ENCODE measurements at regions not wholly inside any gene's neighbourhood (a gene's known extent, or its start where the extent isn't known, plus 50 kb on each side); places are given as distances from the start of the nearest gene placed in this dataset.

GRCh38 chr4:178140326-178140915 is 698.2 kb upstream of the AGA start:
- no peaks in the 10 kb centered on the region for H3K4me1 ChIP-seq (ENCODE audit: insufficient read depth, low read length)
- H3K9ac ChIP-seq (ENCODE audit: low read depth, low read length): no peak overlapping the region
- H3K9me3 ChIP-seq (ENCODE audit: control insufficient read depth, insufficient read depth, low read length): 0 out of 2 replicates have a peak, but pooled peaks cover 3% of the 10 kb centered on the region
- H3K36me3 ChIP-seq (ENCODE audit: insufficient read depth, low read length): no peaks in the 10 kb centered on the region

GRCh38 chr4:178142724-178143123 is 700.5 kb upstream of the AGA start:
- H3K4me1 ChIP-seq (ENCODE audit: insufficient read depth, low read length): no peaks in the 10 kb centered on the region
- H3K9ac ChIP-seq (ENCODE audit: low read depth, low read length): no peak overlapping the region
- H3K36me3 ChIP-seq (ENCODE audit: insufficient read depth, low read length): no peaks in the 10 kb centered on the region
- 0 out of 2 replicates have a peak, but pooled peaks cover 3% of the 10 kb centered on the region for H3K9me3 ChIP-seq (ENCODE audit: control insufficient read depth, insufficient read depth, low read length)

DNA sequence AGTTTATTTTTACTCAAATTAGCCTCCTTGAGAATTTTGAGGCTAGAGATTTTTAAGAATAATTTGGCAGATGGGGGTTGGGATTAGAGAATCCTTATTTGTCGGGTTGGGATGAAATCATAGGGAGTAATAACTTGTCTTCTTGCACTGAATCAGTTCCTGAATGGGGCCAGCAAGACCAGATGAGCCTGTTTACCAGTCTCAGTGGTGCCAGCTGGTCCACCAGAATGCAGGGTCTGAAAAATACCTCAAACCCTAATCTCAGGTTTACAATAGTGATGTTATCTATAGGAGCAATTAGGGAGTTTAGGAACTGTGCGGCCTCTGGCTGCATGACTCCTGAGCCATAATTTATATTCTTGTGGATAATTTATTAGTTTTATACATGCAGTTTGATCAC is 705.9 kb upstream of the AGA start:
- no peaks in the 10 kb centered on the region; the same call in 1 of the 2 replicates for H3K9me3 ChIP-seq (ENCODE audit: control insufficient read depth, insufficient read depth, low read length)
- H3K4me1 ChIP-seq (ENCODE audit: insufficient read depth, low read length): peaks cover 3% of the 10 kb centered on the region; the same call in 1 of the 2 replicates
- no peaks in the 10 kb centered on the region for H3K36me3 ChIP-seq (ENCODE audit: insufficient read depth, low read length)
- H3K9ac ChIP-seq (ENCODE audit: low read depth, low read length): no peak overlapping the region

GRCh38 chr4:178165251-178165950 is 723.2 kb upstream of the AGA start:
- Histone ChIP-seq H3K9me3 (ENCODE audit: control insufficient read depth, insufficient read depth, low read length) (peaks cover 9% of the 10 kb centered on the region; the same call in 1 of the 2 replicates), H3K9ac (ENCODE audit: low read depth, low read length) (no peak overlapping the region), H3K4me1 (ENCODE audit: insufficient read depth, low read length) (no peaks in the 10 kb centered on the region), H3K36me3 (ENCODE audit: insufficient read depth, low read length) (no peaks in the 10 kb centered on the region)

DNA sequence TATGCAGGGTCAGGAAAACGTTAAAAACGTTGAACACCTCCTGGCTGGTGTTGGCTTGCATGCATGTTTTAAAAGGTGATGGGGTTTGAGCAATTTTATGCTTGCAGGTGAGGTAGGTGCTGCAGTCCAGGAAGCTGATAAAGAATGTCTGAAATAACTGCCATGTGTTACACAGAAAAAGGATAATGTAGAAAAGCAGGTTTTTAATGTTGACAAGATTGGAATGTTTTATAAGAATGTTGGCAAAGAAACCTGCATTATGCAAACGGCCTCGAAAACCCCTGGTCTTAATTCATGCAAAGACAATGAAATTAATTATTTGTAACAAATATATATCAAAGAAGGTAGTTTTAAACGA is 723.7 kb upstream of the AGA start:
- no peaks in the 10 kb centered on the region for H3K36me3 ChIP-seq (ENCODE audit: insufficient read depth, low read length)
- H3K9ac ChIP-seq (ENCODE audit: low read depth, low read length): no peak overlapping the region
- peaks cover 5% of the 10 kb centered on the region; the same call in 1 of the 2 replicates for H3K9me3 ChIP-seq (ENCODE audit: control insufficient read depth, insufficient read depth, low read length)
- H3K4me1 ChIP-seq (ENCODE audit: insufficient read depth, low read length): no peaks in the 10 kb centered on the region

- no peaks in the 10 kb centered on the region for H3K4me1 ChIP-seq (ENCODE audit: insufficient read depth, low read length)
- no peaks in the 10 kb centered on the region for H3K36me3 ChIP-seq (ENCODE audit: insufficient read depth, low read length)
- no peaks in the 10 kb centered on the region for H3K9me3 ChIP-seq (ENCODE audit: control insufficient read depth, insufficient read depth, low read length)
- no peak overlapping the region for H3K9ac ChIP-seq (ENCODE audit: low read depth, low read length)
Measured at GRCh38 chr4:178173771-178174170, 731.5 kb upstream of the AGA start.

DNA sequence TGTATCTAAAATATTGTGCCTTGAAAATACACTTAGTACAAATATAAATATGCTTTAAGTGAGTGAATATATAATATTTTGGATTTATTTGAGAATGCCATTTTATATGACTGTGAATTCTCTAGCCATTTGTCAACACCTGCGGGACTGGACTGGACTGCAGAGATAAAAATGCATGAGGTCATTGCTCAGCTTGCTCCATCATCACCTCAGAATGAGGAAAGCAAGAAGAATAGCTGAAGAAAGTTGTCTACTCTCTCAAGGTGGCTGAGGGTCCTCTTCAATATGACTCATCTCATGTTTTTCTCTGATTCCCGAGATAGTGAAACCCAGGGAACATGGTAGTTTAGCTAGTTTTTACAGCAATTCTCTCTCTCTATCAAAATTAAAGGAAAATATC is 732.5 kb upstream of the AGA start:
- no peaks in the 10 kb centered on the region for H3K9me3 ChIP-seq (ENCODE audit: control insufficient read depth, insufficient read depth, low read length)
- H3K36me3 ChIP-seq (ENCODE audit: insufficient read depth, low read length): no peaks in the 10 kb centered on the region
- no peaks in the 10 kb centered on the region for H3K4me1 ChIP-seq (ENCODE audit: insufficient read depth, low read length)
- no peak overlapping the region for H3K9ac ChIP-seq (ENCODE audit: low read depth, low read length)

DNA sequence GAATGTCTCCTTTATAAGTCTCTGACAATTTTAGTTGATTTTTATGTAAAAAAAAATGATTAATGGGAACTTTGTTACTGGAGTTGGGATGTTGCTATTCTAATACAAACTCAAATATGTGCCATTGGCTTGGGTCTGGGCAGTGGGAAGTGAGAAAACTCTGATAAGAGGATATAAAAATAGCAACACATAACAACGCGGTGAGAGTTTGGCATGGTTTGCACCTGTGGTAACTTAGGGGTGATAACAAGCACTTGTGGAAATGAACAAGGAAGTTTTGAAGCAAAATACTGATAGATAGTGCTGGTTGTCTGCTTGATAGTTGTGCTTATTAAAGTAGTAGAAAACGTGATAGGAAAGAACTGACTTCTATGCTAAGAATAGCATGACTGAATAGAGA is 743.3 kb upstream of the AGA start:
- Histone ChIP-seq H3K36me3 (ENCODE audit: insufficient read depth, low read length) (no peaks in the 10 kb centered on the region), H3K9ac (ENCODE audit: low read depth, low read length) (no peak overlapping the region), H3K4me1 (ENCODE audit: insufficient read depth, low read length) (no peaks in the 10 kb centered on the region), H3K9me3 (ENCODE audit: control insufficient read depth, insufficient read depth, low read length) (no peaks in the 10 kb centered on the region)

DNA sequence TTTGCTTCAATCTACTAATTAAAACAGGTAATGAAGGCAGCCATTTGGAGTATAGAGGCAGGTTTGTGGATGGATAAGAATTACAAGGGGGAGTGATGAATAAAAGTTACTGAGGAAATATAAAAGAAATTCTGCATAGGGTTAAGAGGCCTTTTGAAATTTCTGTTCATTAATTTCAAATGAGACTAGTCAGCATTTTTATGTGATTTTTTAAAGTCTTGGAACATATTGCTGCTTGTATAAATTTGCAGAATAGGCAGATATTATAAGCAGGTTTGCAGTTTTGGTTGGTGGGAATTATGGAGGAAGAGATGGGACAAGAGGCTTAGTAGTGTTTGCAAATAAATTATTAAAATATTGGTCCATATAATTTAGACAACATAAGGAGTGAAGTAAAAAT is 750.4 kb upstream of the AGA start:
- Histone ChIP-seq H3K9ac (ENCODE audit: low read depth, low read length) (no peak overlapping the region), H3K36me3 (ENCODE audit: insufficient read depth, low read length) (no peaks in the 10 kb centered on the region), H3K4me1 (ENCODE audit: insufficient read depth, low read length) (no peaks in the 10 kb centered on the region), H3K9me3 (ENCODE audit: control insufficient read depth, insufficient read depth, low read length) (no peaks in the 10 kb centered on the region)

DNA sequence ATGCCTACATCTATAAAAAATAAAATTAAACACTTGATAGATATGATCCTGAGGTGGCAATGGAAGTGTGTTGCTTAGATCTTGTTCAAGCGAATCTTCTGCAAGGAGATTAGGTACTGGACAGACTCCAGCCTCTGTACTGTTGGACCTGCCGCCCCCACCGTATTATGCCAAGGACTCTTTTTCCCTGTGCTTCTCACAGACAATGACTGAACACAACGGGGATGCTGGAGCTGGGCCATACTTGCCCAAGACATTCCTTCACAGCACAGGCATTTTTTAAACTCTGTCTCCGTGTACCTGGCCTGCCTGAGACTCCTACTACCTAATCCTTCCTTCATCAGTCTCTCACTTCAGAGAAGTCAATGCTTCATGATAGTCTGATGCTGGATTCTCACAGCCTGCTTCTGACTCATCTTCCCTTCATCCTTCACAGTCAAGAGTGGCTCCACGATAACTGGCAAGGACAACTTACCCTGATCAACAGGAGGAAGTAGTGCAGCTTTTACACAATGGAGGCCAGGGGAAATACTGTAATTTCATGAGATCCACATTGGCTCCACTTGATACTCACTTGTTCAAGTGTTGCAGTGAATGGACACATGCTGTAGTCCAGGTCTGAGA is 754.6 kb upstream of the AGA start:
- H3K9me3 ChIP-seq (ENCODE audit: control insufficient read depth, insufficient read depth, low read length): no peaks in the 10 kb centered on the region
- no peaks in the 10 kb centered on the region for H3K36me3 ChIP-seq (ENCODE audit: insufficient read depth, low read length)
- H3K9ac ChIP-seq (ENCODE audit: low read depth, low read length): no peak overlapping the region
- H3K4me1 ChIP-seq (ENCODE audit: insufficient read depth, low read length): no peaks in the 10 kb centered on the region

DNA sequence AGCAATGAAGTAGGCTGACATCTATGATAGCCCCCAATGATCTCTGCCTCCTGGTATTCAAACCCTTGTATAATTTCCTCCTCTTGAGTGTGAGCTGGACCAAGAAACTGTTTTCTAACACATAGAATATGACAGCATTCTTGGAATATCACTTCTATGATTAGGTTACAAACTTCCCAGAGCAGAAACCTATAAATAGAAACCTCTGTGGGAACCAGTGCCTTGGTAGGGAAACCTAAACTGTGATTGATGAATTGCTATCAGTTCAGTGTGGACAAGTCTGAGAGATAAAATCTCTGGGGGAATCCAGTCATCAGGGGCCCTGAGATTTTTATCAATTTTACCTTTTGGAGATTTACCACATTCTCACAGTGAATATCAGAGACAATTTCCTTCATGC is 756.5 kb upstream of the AGA start:
- Histone ChIP-seq H3K9ac (ENCODE audit: low read depth, low read length) (no peak overlapping the region), H3K4me1 (ENCODE audit: insufficient read depth, low read length) (no peaks in the 10 kb centered on the region), H3K9me3 (ENCODE audit: control insufficient read depth, insufficient read depth, low read length) (peaks cover under 1% of the 10 kb centered on the region; the same call in 1 of the 2 replicates), H3K36me3 (ENCODE audit: insufficient read depth, low read length) (no peaks in the 10 kb centered on the region)

DNA sequence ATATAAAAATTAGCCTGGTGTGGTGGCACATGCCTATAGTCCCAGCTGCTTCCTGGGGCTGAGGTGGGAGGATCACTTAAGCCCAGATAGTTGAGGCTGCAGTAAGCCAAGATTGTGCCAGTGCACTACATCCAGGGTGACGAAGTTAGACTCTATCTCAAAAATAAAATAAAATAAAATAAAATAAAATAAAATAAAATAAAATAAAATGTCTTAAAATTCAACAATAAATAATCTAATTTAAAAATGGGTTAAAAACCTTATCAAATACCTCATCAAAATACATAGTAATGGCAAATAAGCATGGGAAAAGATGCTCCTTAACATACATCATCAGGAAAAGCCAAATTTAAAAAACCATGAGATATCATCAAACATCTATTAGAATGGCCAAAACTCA is 760.2 kb upstream of the AGA start:
- H3K9me3 ChIP-seq (ENCODE audit: control insufficient read depth, insufficient read depth, low read length): peaks cover 13% of the 10 kb centered on the region
- no peaks in the 10 kb centered on the region for H3K4me1 ChIP-seq (ENCODE audit: insufficient read depth, low read length)
- no peak overlapping the region for H3K9ac ChIP-seq (ENCODE audit: low read depth, low read length)
- no peaks in the 10 kb centered on the region for H3K36me3 ChIP-seq (ENCODE audit: insufficient read depth, low read length)

- H3K9ac ChIP-seq (ENCODE audit: low read depth, low read length): no peak overlapping the region
- H3K4me1 ChIP-seq (ENCODE audit: insufficient read depth, low read length): no peaks in the 10 kb centered on the region
- H3K9me3 ChIP-seq (ENCODE audit: control insufficient read depth, insufficient read depth, low read length): peaks cover 16% of the 10 kb centered on the region
- no peaks in the 10 kb centered on the region for H3K36me3 ChIP-seq (ENCODE audit: insufficient read depth, low read length)
Measured at GRCh38 chr4:178205826-178206225, 763.6 kb upstream of the AGA start.

- Histone ChIP-seq H3K36me3 (ENCODE audit: insufficient read depth, low read length) (no peaks in the 10 kb centered on the region), H3K9me3 (ENCODE audit: control insufficient read depth, insufficient read depth, low read length) (no peaks in the 10 kb centered on the region), H3K9ac (ENCODE audit: low read depth, low read length) (no peak overlapping the region), H3K4me1 (ENCODE audit: insufficient read depth, low read length) (no peaks in the 10 kb centered on the region)
Measured at GRCh38 chr4:178215309-178215708, 773.1 kb upstream of the AGA start.

DNA sequence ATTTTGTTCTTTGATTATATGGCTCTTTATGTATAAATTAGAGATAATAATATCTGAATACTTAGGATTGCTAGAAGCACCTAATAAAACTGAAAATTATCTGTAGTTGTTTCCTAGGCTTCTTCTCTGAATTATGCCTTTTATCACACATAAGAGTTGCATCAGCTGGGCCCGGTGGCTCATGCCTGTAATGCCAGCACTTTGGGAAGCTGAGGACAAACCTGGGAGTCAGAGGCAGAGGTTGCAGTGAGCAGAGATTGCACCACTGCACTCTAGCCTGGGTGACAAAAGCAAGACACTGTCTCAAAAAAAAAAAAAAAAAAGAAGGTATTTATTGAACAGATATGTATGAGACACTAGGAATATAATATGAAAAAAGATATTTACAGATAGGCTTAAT is 773.5 kb upstream of the AGA start:
- Histone ChIP-seq H3K4me1 (ENCODE audit: insufficient read depth, low read length) (no peaks in the 10 kb centered on the region), H3K36me3 (ENCODE audit: insufficient read depth, low read length) (no peaks in the 10 kb centered on the region), H3K9me3 (ENCODE audit: control insufficient read depth, insufficient read depth, low read length) (no peaks in the 10 kb centered on the region), H3K9ac (ENCODE audit: low read depth, low read length) (no peak overlapping the region)
